HepG2 (cell line): ENCODE measurements at regions not wholly inside any gene's neighbourhood (a gene's known extent, or its start where the extent isn't known, plus 50 kb on each side); places are given as distances from the start of the nearest gene placed in this dataset.

Experiments
- ATAC-seq: fragments of 200-7000 bp; cut with Tn5 transposase; 3 replicates; pipeline ENCODE4 v1.9.1; 2020; ENCODE audit warnings: mild to moderate bottlenecking, moderate library complexity
- BruUV-seq: library from RNA; stranded (reverse); fragments of 400-500 nt; replicated peaks from 2 replicates; lab custom pipeline; 2021; lab: Mats Ljungman, UMichigan
- CTCF ChIA-PET: fragments of 300-600 bp; formaldehyde crosslinking; extraction: SDS; loops from one replicate; lab custom pipeline; 2021; ENCODE audit warnings: low total read pairs, inconsistent platforms, low intra/inter-chr PET ratio; lab: Yijun Ruan, JAX
- POLR2A ChIA-PET: fragments of 350-600 bp; sonication (Branson Sonifier 250); formaldehyde crosslinking; loops from one replicate; lab custom pipeline; 2020; ENCODE audit warnings: antibody characterized with exemption, inconsistent platforms; lab: Yijun Ruan, JAX
- DNase-seq: peaks from one replicate; pipeline ENCODE4 v3.0.0-alpha.2; 2015; ENCODE audit warnings: low spot score
- FAIRE-seq: peaks from 3 replicates; lab custom pipeline; 2011; peaks lifted over from hg19 to GRCh38; lab: Jason Lieb, UNC
- H2AFZ ChIP-seq: one replicate; pipeline ENCODE4 v1.6.1; 2011; ENCODE audit warnings: low read length, inconsistent platforms
- H3K27ac ChIP-seq: fragments of 300-600 bp; 3 replicates; pipeline ENCODE4 v1.8.0; 2011; ENCODE audit warnings: mixed run types, mild to moderate bottlenecking, mixed read lengths, low read length, inconsistent platforms; ENCODE audit not compliant: insufficient read depth; ENCODE audit errors: extremely low read length
- H3K27me3 ChIP-seq, 2 experiments: fragments of 200-600 bp in 1 of 2; 2 replicates in 1 of 2; 3 replicates in 1 of 2; pipeline versions ENCODE4 v1.6.0 to v1.8.0; 2011; ENCODE audit warnings: low read length in 2 of 2, mild to moderate bottlenecking in 2 of 2, moderate library complexity in 2 of 2, inconsistent platforms in 1 of 2; ENCODE audit not compliant: insufficient read depth in 2 of 2, control insufficient read depth in 1 of 2
- H3K36me3 ChIP-seq, 2 experiments: fragments of 200-600 bp in 1 of 2; replicated peaks in 1 of 2; 2 replicates in 1 of 2; 3 replicates in 1 of 2; pipeline versions ENCODE4 v1.5.1 to v1.8.0; 2011; ENCODE audit warnings: low read length in 2 of 2, inconsistent platforms in 1 of 2; ENCODE audit not compliant: insufficient read depth in 2 of 2, control insufficient read depth in 1 of 2
- H3K4me1 ChIP-seq: 2 replicates; pipeline ENCODE4 v1.5.1; 2012; ENCODE audit warnings: low read length, inconsistent platforms; ENCODE audit not compliant: insufficient read depth
- H3K4me2 ChIP-seq: 2 replicates; pipeline ENCODE4 v1.6.0; 2011; ENCODE audit warnings: low read depth, low read length, inconsistent platforms
- H3K4me3 ChIP-seq, 3 experiments: fragments of 200-600 bp in 1 of 3; sonication (generic), shearing (Covaris generic) in 1 of 3; replicated peaks in 1 of 3; 2 replicates each; pipeline ENCODE4 v1.5.1; 2011 to 2016; ENCODE audit warnings: low read length in 3 of 3, inconsistent platforms in 2 of 3, low read depth in 2 of 3, mild to moderate bottlenecking in 2 of 3, control low read depth in 1 of 3, mixed read lengths in 1 of 3; ENCODE audit not compliant: insufficient read depth in 1 of 3
- H3K79me2 ChIP-seq: one replicate; pipeline ENCODE4 v1.6.1; 2011; ENCODE audit warnings: low read length, inconsistent platforms; ENCODE audit not compliant: insufficient read depth
- H3K9ac ChIP-seq: 2 replicates; pipeline ENCODE4 v1.6.0; 2011; ENCODE audit warnings: mild to moderate bottlenecking, low read depth, low read length, inconsistent platforms; ENCODE audit not compliant: insufficient read depth
- H3K9me3 ChIP-seq: 2 replicates; pipeline ENCODE4 v1.5.1; 2012; ENCODE audit warnings: mild to moderate bottlenecking, low read length
- H4K20me1 ChIP-seq: 2 replicates; pipeline ENCODE4 v1.6.0; 2011; ENCODE audit warnings: inconsistent platforms, mild to moderate bottlenecking, low read length, moderate library complexity; ENCODE audit not compliant: insufficient read depth
- DNMT1 ChIP-seq: sonication (generic); formaldehyde crosslinking; IDR thresholded peaks from 2 replicates; pipeline ENCODE4 v1.5.1; 2020; ENCODE audit warnings: mild to moderate bottlenecking, missing genetic modification reagents
- NFE2L1 ChIP-seq: sonication (generic); formaldehyde crosslinking; IDR thresholded peaks from 2 replicates; pipeline ENCODE4 v1.4.0; 2020; ENCODE audit warnings: missing genetic modification reagents, mild to moderate bottlenecking, borderline replicate concordance
- RELA ChIP-seq: sonication (generic); formaldehyde crosslinking; IDR thresholded peaks from 2 replicates; pipeline ENCODE4 v1.4.0; 2020; ENCODE audit warnings: missing genetic modification reagents
- RFX1 ChIP-seq: fragments of 450-650 bp; IDR thresholded peaks from 2 replicates; pipeline ENCODE4 v1.6.1; 2017
- ZFP41 ChIP-seq: sonication (generic); formaldehyde crosslinking; IDR thresholded peaks from 2 replicates; pipeline ENCODE4 v1.4.0; 2020; ENCODE audit warnings: mild to moderate bottlenecking, missing genetic modification reagents, borderline replicate concordance
- ZNF225 ChIP-seq: sonication (generic); formaldehyde crosslinking; IDR thresholded peaks from 2 replicates; pipeline ENCODE4 v1.4.0; 2020; ENCODE audit warnings: mild to moderate bottlenecking, missing genetic modification reagents
- ZNF367 ChIP-seq: sonication (generic); formaldehyde crosslinking; IDR thresholded peaks from 2 replicates; pipeline ENCODE4 v1.4.0; 2020; ENCODE audit warnings: missing genetic modification reagents, borderline replicate concordance
- ZNF879 ChIP-seq: sonication (generic); formaldehyde crosslinking; IDR thresholded peaks from 2 replicates; pipeline ENCODE4 v1.8.1; 2023; ENCODE audit warnings: missing genetic modification reagents
- WGBS: methylation state at CpG from one replicate; pipeline ENCODE4 v1.1.6; 2017; ENCODE audit warnings: low lambda C conversion rate; 5-methylcytosine and 5-hydroxymethylcytosine counted together
- in situ Hi-C: cut with HindIII; loops from 2 replicates; pipeline ENCODE4 v1.10.0; 2017; ENCODE audit warnings: low pct_unique_long_range_greater_than_20kb; ENCODE audit not compliant: extremely low pct_ligation_motif_present
- intact Hi-C: fragments of 100-400 bp; cut with micrococcal nuclease; formaldehyde crosslinking; loops from one replicate; pipeline ENCODE4 v1.10.0; 2022; ENCODE audit not compliant: unreplicated experiment
- TF ChIP-seq, protein P1 (sequence below): fragments of 450-650 bp; IDR thresholded peaks from 2 replicates; pipeline ENCODE4 v1.6.1; 2016
- TF ChIP-seq, protein P2 (sequence below): sonication (generic); formaldehyde crosslinking; IDR thresholded peaks from 2 replicates; pipeline ENCODE4 v1.4.0; 2020; ENCODE audit warnings: missing genetic modification reagents, borderline replicate concordance
- TF ChIP-seq, protein P3 (sequence below): sonication (generic); formaldehyde crosslinking; conservative IDR thresholded peaks from 2 replicates; pipeline ENCODE4 v1.8.0; 2022; ENCODE audit warnings: low read depth, missing genetic modification reagents
- TF ChIP-seq, protein P4 (sequence below), 2 experiments: sonication (generic) in 1 of 2; formaldehyde crosslinking in 1 of 2; IDR thresholded peaks; 2 replicates each; pipeline versions ENCODE4 v1.5.1 to v1.6.1; 2011 to 2020; ENCODE audit warnings: borderline replicate concordance in 1 of 2, low read depth in 1 of 2, low read length in 1 of 2, mild to moderate bottlenecking in 1 of 2, missing genetic modification reagents in 1 of 2, moderate library complexity in 1 of 2

DNA sequence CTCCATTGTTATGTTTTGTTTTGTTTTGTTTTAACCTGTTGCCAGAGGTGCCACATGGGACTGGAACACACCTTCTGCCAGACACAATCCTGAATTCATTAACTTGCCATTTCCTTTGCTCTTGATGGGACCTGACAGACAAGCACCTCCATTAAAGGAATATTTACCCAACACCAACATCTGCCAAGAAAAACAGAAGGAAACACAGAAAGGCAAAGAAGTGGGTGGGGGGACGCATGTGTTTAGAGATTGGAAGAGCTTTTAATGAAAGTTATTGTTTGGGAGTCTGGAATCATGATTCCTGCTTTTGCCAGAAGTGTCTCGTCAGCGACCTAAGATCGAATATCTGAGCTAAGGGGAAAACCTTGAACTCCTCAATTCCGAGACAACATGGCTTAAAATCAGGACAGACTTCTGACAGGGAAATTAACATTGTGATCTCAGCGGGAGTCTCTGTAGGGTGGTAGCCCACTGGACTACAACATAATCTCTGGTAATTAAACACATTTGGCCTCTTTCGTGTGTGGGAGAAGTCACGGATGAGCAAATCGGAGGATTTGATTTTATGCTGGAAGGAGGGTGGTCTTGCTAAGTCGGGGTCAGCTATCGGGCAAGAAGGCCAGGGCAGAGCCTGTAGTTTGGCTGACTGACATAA is 210.4 kb upstream of the FAR2 start:
- no peak for ATAC-seq
- in situ Hi-C loops (no loop called here), intact Hi-C loops (no loop called here)
- no peaks in the 10 kb centered on the region for H3K36me3 ChIP-seq
- no peak for FAIRE-seq
- no peak overlapping the region for H3K27ac ChIP-seq
- H3K27me3 ChIP-seq = no peaks in the 10 kb centered on the region
- no TSS peak for BruUV-seq
- H3K9ac ChIP-seq = no peak overlapping the region
- no peaks in the 10 kb centered on the region for H3K9me3 ChIP-seq
- no peak overlapping the region for H2AFZ ChIP-seq
- no peak for DNase-seq
- whole genome bisulfite sequencing = 19% methylated on average over 11 of the region's 11 CpGs
- no peaks in the 10 kb centered on the region for H4K20me1 ChIP-seq
- H3K4me1 ChIP-seq = no peaks in the 10 kb centered on the region
- H3K79me2 ChIP-seq = no peaks in the 10 kb centered on the region
- POLR2A ChIA-PET = no interaction called here
- H3K4me3 ChIP-seq = no peak overlapping the region
- CTCF ChIA-PET = no interaction called here
- no peak overlapping the region for H3K4me2 ChIP-seq
- no peak for TF ChIP-seq DNMT1 (CRISPR knock-in tag)
- no peak for TF ChIP-seq ZNF225
- no peak for TF ChIP-seq RELA (CRISPR knock-in tag)
- no peak for TF ChIP-seq ZNF367 (CRISPR knock-in tag)
- TF ChIP-seq, protein P1, sequence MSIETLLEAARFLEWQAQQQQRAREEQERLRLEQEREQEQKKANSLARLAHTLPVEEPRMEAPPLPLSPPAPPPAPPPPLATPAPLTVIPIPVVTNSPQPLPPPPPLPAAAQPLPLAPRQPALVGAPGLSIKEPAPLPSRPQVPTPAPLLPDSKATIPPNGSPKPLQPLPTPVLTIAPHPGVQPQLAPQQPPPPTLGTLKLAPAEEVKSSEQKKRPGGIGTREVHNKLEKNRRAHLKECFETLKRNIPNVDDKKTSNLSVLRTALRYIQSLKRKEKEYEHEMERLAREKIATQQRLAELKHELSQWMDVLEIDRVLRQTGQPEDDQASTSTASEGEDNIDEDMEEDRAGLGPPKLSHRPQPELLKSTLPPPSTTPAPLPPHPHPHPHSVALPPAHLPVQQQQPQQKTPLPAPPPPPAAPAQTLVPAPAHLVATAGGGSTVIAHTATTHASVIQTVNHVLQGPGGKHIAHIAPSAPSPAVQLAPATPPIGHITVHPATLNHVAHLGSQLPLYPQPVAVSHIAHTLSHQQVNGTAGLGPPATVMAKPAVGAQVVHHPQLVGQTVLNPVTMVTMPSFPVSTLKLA = no peak
- TF ChIP-seq, protein P2, sequence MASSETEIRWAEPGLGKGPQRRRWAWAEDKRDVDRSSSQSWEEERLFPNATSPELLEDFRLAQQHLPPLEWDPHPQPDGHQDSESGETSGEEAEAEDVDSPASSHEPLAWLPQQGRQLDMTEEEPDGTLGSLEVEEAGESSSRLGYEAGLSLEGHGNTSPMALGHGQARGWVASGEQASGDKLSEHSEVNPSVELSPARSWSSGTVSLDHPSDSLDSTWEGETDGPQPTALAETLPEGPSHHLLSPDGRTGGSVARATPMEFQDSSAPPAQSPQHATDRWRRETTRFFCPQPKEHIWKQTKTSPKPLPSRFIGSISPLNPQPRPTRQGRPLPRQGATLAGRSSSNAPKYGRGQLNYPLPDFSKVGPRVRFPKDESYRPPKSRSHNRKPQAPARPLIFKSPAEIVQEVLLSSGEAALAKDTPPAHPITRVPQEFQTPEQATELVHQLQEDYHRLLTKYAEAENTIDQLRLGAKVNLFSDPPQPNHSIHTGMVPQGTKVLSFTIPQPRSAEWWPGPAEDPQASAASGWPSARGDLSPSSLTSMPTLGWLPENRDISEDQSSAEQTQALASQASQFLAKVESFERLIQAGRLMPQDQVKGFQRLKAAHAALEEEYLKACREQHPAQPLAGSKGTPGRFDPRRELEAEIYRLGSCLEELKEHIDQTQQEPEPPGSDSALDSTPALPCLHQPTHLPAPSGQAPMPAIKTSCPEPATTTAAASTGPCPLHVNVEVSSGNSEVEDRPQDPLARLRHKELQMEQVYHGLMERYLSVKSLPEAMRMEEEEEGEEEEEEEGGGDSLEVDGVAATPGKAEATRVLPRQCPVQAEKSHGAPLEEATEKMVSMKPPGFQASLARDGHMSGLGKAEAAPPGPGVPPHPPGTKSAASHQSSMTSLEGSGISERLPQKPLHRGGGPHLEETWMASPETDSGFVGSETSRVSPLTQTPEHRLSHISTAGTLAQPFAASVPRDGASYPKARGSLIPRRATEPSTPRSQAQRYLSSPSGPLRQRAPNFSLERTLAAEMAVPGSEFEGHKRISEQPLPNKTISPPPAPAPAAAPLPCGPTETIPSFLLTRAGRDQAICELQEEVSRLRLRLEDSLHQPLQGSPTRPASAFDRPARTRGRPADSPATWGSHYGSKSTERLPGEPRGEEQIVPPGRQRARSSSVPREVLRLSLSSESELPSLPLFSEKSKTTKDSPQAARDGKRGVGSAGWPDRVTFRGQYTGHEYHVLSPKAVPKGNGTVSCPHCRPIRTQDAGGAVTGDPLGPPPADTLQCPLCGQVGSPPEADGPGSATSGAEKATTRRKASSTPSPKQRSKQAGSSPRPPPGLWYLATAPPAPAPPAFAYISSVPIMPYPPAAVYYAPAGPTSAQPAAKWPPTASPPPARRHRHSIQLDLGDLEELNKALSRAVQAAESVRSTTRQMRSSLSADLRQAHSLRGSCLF (CRISPR knock-in tag) = no peak
- no peak for TF ChIP-seq ZNF879 (CRISPR knock-in tag)
- TF ChIP-seq RFX1 = no peak
- no peak for TF ChIP-seq ZFP41 (CRISPR knock-in tag)
- TF ChIP-seq, protein P3, sequence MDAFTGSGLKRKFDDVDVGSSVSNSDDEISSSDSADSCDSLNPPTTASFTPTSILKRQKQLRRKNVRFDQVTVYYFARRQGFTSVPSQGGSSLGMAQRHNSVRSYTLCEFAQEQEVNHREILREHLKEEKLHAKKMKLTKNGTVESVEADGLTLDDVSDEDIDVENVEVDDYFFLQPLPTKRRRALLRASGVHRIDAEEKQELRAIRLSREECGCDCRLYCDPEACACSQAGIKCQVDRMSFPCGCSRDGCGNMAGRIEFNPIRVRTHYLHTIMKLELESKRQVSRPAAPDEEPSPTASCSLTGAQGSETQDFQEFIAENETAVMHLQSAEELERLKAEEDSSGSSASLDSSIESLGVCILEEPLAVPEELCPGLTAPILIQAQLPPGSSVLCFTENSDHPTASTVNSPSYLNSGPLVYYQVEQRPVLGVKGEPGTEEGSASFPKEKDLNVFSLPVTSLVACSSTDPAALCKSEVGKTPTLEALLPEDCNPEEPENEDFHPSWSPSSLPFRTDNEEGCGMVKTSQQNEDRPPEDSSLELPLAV (CRISPR knock-in tag) = no peak
- TF ChIP-seq, protein P4, sequence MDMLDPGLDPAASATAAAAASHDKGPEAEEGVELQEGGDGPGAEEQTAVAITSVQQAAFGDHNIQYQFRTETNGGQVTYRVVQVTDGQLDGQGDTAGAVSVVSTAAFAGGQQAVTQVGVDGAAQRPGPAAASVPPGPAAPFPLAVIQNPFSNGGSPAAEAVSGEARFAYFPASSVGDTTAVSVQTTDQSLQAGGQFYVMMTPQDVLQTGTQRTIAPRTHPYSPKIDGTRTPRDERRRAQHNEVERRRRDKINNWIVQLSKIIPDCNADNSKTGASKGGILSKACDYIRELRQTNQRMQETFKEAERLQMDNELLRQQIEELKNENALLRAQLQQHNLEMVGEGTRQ (IDR thresholded peaks at IDR 0.05; ENCODE audit: low read depth, low read length) = no peak
- TF ChIP-seq, protein P4 (CRISPR knock-in tag; IDR thresholded peaks at IDR 0.05; ENCODE audit: borderline replicate concordance) = no peak
- no peak for TF ChIP-seq NFE2L1 (CRISPR knock-in tag)
